ENCODE measurements at regions not wholly inside any gene's neighbourhood (a gene's known extent, or its start where the extent isn't known, plus 50 kb on each side); places are given as distances from the start of the nearest gene placed in this dataset.

DNA sequence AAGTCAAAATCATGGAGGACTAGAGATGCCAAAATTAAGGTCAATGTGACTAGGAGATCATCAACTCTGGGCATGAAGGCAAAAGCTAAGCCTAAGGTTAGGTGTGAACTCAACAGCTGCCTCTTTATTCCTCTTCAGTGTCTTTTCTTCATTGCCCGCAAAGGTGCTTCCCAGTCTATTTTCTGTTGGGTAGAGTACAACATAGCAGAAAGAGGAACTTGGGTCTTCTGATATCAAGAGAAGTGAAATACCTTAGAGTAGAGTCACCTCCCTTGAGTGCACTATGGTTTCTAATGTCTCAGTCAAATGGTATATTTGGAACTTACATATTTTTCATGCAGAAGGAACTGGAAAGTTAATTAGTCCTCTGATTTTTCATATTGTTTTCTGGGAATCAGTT, 122.5 kb upstream of the GRIN3A start:
- no peak overlapping the region for H2AK5ac ChIP-seq (ENCODE audit: low read depth, low read length)
- CTCF ChIA-PET (ENCODE audit: partially characterized antibody) = no interaction called here
- H2AFZ ChIP-seq (ENCODE audit: low read length) = no peak overlapping the region
- H4K5ac ChIP-seq (ENCODE audit: insufficient read length, low read depth, low read length) = no peak overlapping the region
- no peak overlapping the region for H2BK5ac ChIP-seq (ENCODE audit: low read depth, low read length)
- H3K56ac ChIP-seq (replicated peaks; ENCODE audit: insufficient read length, low read depth, low read length) = no peak overlapping the region
- no peak overlapping the region for H3K4me3 ChIP-seq (ENCODE audit: extremely low read depth in 1 of 4, insufficient read depth in 2 of 4, low read depth in 3 of 4, low read length in 4 of 4)
- H2BK12ac ChIP-seq (ENCODE audit: low read depth, low read length) = no peak overlapping the region
- no peaks in the 10 kb centered on the region for H3K36me3 ChIP-seq (ENCODE audit: control insufficient read depth in 2 of 4, insufficient read depth in 4 of 4, low read length in 3 of 4)
- FAIRE-seq (no peak), DNase-seq (ENCODE audit: low read depth in 1 of 2, low spot score in 2 of 2) (no peak)
- H4K20me1 ChIP-seq (replicated peaks in 1 of 2; ENCODE audit: control insufficient read depth in 1 of 2, insufficient read depth in 2 of 2, low read length in 2 of 2) = no peaks in the 10 kb centered on the region
- POLR2A ChIA-PET (ENCODE audit: partially characterized antibody) = no interaction called here
- H2BK120ac ChIP-seq (replicated peaks; ENCODE audit: low read depth, low read length) = no peak overlapping the region
- 100% methylated on average over 1 of the region's 1 CpG; no CpG with 5 or more reads in 1 of the 2 experiments for WGBS, 2 experiments (ENCODE audit: extremely low coverage in 1 of 2, insufficient coverage in 1 of 2, insufficient read length in 1 of 2, insufficient replicate concordance in 2 of 2, low coverage in 1 of 2, low lambda C conversion rate in 2 of 2, missing lambda C conversion rate in 1 of 2)
- no peak overlapping the region for H3K23ac ChIP-seq (ENCODE audit: insufficient read length)
- H3K9me3 ChIP-seq (ENCODE audit: insufficient read depth in 2 of 2, low read depth in 1 of 2, low read length in 1 of 2) = no peaks in the 10 kb centered on the region
- no peaks in the 10 kb centered on the region for H3K4me1 ChIP-seq (replicated peaks in 1 of 4; ENCODE audit: control insufficient read depth in 3 of 4, insufficient read depth in 4 of 4, low read length in 3 of 4)
- H3K14ac ChIP-seq (ENCODE audit: insufficient read length) = no peak overlapping the region
- H3K23me2 ChIP-seq (ENCODE audit: low read depth, low read length) = no peaks in the 10 kb centered on the region
- no peaks in the 10 kb centered on the region for H3K79me2 ChIP-seq (ENCODE audit: control insufficient read depth in 1 of 2, insufficient read depth in 2 of 2, low read length in 2 of 2)
- H2BK15ac ChIP-seq (ENCODE audit: low read length) = no peak overlapping the region
- no peak overlapping the region for H2BK20ac ChIP-seq (ENCODE audit: low read length)
- H3K9ac ChIP-seq (replicated peaks in 1 of 4; ENCODE audit: extremely low read depth in 1 of 4, low read depth in 3 of 4, low read length in 3 of 4) = no peak overlapping the region
- H3K4me2 ChIP-seq (ENCODE audit: insufficient read depth in 1 of 2, low read depth in 2 of 2, low read length in 2 of 2) = no peak overlapping the region
- no peak overlapping the region for H3K27ac ChIP-seq (ENCODE audit: low read depth, low read length)
- H3K27me3 ChIP-seq (replicated peaks in 1 of 4; ENCODE audit: control insufficient read depth in 3 of 4, extremely low read depth in 1 of 4, insufficient read depth in 3 of 4, low read length in 3 of 4) = no peaks in the 10 kb centered on the region
- H4K91ac ChIP-seq (replicated peaks; ENCODE audit: insufficient read length, low read length) = no peak overlapping the region
- H3K18ac ChIP-seq (ENCODE audit: extremely low read depth, low read length) = no peak overlapping the region
- no peak overlapping the region for H3K4ac ChIP-seq (replicated peaks; ENCODE audit: insufficient read length, low read depth, low read length)
- no peak overlapping the region for H4K8ac ChIP-seq (ENCODE audit: extremely low read depth, insufficient read depth, low read length)
- H3K79me1 ChIP-seq (ENCODE audit: low read depth, low read length) = no peaks in the 10 kb centered on the region
- no peak for TF ChIP-seq FOSL1 (IDR thresholded peaks at IDR 0.05; ENCODE audit: insufficient read depth, low read depth, low read length)
- no peak for TF ChIP-seq SP1 (IDR thresholded peaks at IDR 0.05; ENCODE audit: low read depth, low read length)
- TF ChIP-seq CTBP2 (IDR thresholded peaks at IDR 0.05; ENCODE audit: borderline replicate concordance, insufficient read depth, insufficient read length, low read length) = no peak
- TF ChIP-seq RFX5 (IDR thresholded peaks at IDR 0.05; ENCODE audit: borderline replicate concordance, low read depth, low read length) = no peak
- no peak for TF ChIP-seq YY1 (IDR thresholded peaks at IDR 0.05; ENCODE audit: low read depth, low read length)
- TF ChIP-seq CTCF (IDR thresholded peaks at IDR 0.05; ENCODE audit: control extremely low read depth in 1 of 3, insufficient read depth in 1 of 3, low read depth in 1 of 3, low read length in 3 of 3) = no peak
- TF ChIP-seq TEAD4 (IDR thresholded peaks at IDR 0.05; ENCODE audit: low read depth, low read length) = no peak
- no peak for TF ChIP-seq BACH1 (IDR thresholded peaks at IDR 0.05; ENCODE audit: low read length)
- no peak for TF ChIP-seq CHD2 (IDR thresholded peaks at IDR 0.05; ENCODE audit: low read length)
- TF ChIP-seq KDM5A (IDR thresholded peaks at IDR 0.05; ENCODE audit: low read length) = no peak
- no peak for TF ChIP-seq JUN (IDR thresholded peaks at IDR 0.05; ENCODE audit: low read depth, low read length)
- TF ChIP-seq, protein P1, sequence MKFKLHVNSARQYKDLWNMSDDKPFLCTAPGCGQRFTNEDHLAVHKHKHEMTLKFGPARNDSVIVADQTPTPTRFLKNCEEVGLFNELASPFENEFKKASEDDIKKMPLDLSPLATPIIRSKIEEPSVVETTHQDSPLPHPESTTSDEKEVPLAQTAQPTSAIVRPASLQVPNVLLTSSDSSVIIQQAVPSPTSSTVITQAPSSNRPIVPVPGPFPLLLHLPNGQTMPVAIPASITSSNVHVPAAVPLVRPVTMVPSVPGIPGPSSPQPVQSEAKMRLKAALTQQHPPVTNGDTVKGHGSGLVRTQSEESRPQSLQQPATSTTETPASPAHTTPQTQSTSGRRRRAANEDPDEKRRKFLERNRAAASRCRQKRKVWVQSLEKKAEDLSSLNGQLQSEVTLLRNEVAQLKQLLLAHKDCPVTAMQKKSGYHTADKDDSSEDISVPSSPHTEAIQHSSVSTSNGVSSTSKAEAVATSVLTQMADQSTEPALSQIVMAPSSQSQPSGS (IDR thresholded peaks at IDR 0.05; ENCODE audit: low read length) = no peak

All from H1 (cell line).